ENCODE measurements at regions not wholly inside any gene's neighbourhood (a gene's known extent, or its start where the extent isn't known, plus 50 kb on each side); places are given as distances from the start of the nearest gene placed in this dataset.

DNA sequence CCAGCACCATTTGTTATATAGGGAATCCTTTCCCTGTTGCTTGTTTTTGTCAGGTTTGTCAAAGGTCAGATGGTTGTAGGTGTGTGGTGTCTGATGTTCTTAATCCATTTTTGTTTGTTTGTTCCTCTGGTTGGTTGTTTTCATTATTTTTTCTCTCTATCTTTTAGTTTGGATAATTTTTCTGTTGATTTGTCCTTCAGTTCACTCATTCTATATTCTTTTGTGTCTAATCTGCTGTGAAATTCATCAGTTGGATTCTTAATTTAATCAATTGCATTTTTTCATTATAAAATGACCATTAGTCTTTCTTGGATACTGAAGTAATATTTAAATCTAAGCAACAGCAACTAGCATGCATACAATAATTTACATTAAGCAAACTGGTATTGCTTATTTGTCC is 206.7 kb upstream of the TRIB2 start:
- no peak for DNase-seq (ENCODE audit: insufficient read length, low spot score, missing footprints)
- peaks cover 12% of the 10 kb centered on the region for H3K4me1 ChIP-seq (ENCODE audit: insufficient read depth, low read length)
- H2AFZ ChIP-seq (ENCODE audit: low read length) = no peak overlapping the region
- no peak overlapping the region for H3K27ac ChIP-seq (ENCODE audit: low read depth, low read length)
- no peaks in the 10 kb centered on the region for H3K9me3 ChIP-seq (ENCODE audit: low read depth, low read length)
- H3K36me3 ChIP-seq (ENCODE audit: insufficient read depth, low read length) = no peaks in the 10 kb centered on the region
- no peak overlapping the region for H3K4me2 ChIP-seq (ENCODE audit: insufficient read depth, low read length)
- no peaks in the 10 kb centered on the region for H3K79me2 ChIP-seq (ENCODE audit: insufficient read depth, low read length)
- H3K4me3 ChIP-seq (ENCODE audit: insufficient read depth, low read length) = no peak overlapping the region
- TF ChIP-seq, protein P1, sequence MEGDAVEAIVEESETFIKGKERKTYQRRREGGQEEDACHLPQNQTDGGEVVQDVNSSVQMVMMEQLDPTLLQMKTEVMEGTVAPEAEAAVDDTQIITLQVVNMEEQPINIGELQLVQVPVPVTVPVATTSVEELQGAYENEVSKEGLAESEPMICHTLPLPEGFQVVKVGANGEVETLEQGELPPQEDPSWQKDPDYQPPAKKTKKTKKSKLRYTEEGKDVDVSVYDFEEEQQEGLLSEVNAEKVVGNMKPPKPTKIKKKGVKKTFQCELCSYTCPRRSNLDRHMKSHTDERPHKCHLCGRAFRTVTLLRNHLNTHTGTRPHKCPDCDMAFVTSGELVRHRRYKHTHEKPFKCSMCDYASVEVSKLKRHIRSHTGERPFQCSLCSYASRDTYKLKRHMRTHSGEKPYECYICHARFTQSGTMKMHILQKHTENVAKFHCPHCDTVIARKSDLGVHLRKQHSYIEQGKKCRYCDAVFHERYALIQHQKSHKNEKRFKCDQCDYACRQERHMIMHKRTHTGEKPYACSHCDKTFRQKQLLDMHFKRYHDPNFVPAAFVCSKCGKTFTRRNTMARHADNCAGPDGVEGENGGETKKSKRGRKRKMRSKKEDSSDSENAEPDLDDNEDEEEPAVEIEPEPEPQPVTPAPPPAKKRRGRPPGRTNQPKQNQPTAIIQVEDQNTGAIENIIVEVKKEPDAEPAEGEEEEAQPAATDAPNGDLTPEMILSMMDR (IDR thresholded peaks at IDR 0.05; ENCODE audit: extremely low read depth, low read depth, low read length) = no peak
- H3K27me3 ChIP-seq (ENCODE audit: insufficient read depth, low read length) = no peaks in the 10 kb centered on the region
- H4K20me1 ChIP-seq (ENCODE audit: insufficient read depth, low read length) = no peaks in the 10 kb centered on the region

DNA sequence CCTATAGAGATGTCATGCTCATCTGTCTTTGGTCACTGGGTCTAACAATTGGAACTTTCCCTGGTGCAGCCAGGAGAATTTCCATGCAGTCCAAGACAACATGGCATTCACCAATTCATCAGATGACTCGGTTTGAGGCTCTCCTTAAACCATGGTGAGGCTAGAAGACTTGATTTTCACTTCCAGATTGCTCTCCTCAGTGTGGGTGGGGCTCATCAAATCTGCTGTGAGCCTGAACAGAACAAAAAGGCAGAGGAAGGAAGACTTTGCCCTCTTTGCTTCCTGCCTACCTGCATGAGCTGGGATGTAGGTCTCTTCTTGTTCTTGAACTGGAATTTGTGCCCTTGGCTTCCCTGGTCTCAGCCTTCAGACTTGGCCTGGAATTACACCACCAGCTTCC is 203.4 kb upstream of the TRIB2 start:
- TF ChIP-seq, protein P1 (IDR thresholded peaks at IDR 0.05; ENCODE audit: extremely low read depth, low read depth, low read length) = no peak
- H3K79me2 ChIP-seq (ENCODE audit: insufficient read depth, low read length) = no peaks in the 10 kb centered on the region
- H3K4me3 ChIP-seq (ENCODE audit: insufficient read depth, low read length) = no peak overlapping the region
- no peak overlapping the region for H3K27ac ChIP-seq (ENCODE audit: low read depth, low read length)
- H3K4me2 ChIP-seq (ENCODE audit: insufficient read depth, low read length) = no peak overlapping the region
- no peaks in the 10 kb centered on the region for H3K27me3 ChIP-seq (ENCODE audit: insufficient read depth, low read length)
- peak overlapping the region; percentile 51 for H2AFZ ChIP-seq (ENCODE audit: low read length)
- no peaks in the 10 kb centered on the region for H3K4me1 ChIP-seq (ENCODE audit: insufficient read depth, low read length)
- no peak for DNase-seq (ENCODE audit: insufficient read length, low spot score, missing footprints)
- no peaks in the 10 kb centered on the region for H4K20me1 ChIP-seq (ENCODE audit: insufficient read depth, low read length)
- H3K36me3 ChIP-seq (ENCODE audit: insufficient read depth, low read length) = no peaks in the 10 kb centered on the region
- H3K9me3 ChIP-seq (ENCODE audit: low read depth, low read length) = no peaks in the 10 kb centered on the region

DNA sequence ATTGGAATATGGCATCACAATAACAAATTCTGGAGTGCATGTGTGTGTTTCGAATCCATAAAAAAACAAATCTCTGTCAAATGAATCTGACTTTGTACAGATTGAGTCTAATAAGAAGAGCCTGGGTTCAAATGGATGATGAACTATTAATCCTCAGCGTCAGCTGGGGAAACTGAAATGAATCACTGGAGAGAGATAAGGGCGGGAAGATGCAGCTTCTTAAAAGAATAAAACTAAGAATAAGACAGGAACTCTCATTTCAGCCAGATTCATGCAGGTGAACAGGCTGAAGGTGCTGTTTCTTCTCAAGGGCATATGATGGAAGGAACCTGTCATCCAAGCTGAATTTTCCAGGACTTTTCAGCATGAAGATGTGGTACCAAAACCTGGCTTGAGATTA is 202.6 kb upstream of the TRIB2 start:
- H3K27me3 ChIP-seq (ENCODE audit: insufficient read depth, low read length) = no peaks in the 10 kb centered on the region
- H2AFZ ChIP-seq (ENCODE audit: low read length) = no peak overlapping the region
- H3K9me3 ChIP-seq (ENCODE audit: low read depth, low read length) = no peaks in the 10 kb centered on the region
- no peak overlapping the region for H3K4me2 ChIP-seq (ENCODE audit: insufficient read depth, low read length)
- no peaks in the 10 kb centered on the region for H4K20me1 ChIP-seq (ENCODE audit: insufficient read depth, low read length)
- TF ChIP-seq, protein P1 (IDR thresholded peaks at IDR 0.05; ENCODE audit: extremely low read depth, low read depth, low read length) = no peak
- no peaks in the 10 kb centered on the region for H3K4me1 ChIP-seq (ENCODE audit: insufficient read depth, low read length)
- no peak for DNase-seq (ENCODE audit: insufficient read length, low spot score, missing footprints)
- no peak overlapping the region for H3K27ac ChIP-seq (ENCODE audit: low read depth, low read length)
- no peaks in the 10 kb centered on the region for H3K36me3 ChIP-seq (ENCODE audit: insufficient read depth, low read length)
- H3K79me2 ChIP-seq (ENCODE audit: insufficient read depth, low read length) = no peaks in the 10 kb centered on the region
- no peak overlapping the region for H3K4me3 ChIP-seq (ENCODE audit: insufficient read depth, low read length)

DNA sequence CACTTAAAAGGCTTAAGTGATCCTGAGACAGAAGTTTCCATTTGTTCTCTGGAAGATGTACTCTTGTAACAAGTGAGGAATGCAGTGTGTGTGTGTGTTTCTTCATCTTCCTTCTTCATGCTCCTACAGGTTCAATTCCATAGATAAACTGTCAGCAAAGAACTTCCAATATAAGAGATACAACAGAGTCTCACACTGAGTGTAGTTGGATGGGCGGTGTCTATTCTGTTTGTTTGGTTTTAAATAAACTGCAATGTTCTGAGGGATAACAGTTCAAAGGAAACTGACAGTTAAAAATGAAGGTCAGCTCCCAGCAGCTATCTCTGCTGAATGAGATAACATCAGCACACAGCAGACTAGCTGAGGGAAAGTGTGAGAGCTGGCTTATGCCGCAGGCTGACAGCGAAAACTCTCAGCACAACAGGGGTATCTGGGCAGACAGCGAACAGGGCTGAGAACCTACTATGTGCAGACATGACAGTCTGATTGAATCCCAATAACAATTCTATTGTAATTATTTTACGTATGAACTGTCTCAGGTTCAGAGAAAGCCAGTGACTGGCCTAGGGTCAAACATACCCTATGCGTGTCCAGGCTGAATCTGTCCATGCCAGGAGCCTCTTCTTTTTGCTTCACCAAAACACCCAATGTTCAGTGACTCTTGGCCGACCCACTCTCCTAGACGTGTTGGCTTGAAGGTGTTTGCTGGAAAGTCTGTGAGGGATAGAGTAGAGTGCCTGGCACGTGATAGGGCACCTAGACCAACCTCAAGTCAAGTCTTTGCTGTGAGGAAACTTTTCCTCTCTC is 201.9 kb upstream of the TRIB2 start:
- TF ChIP-seq, protein P1 (IDR thresholded peaks at IDR 0.05; ENCODE audit: extremely low read depth, low read depth, low read length) = no peak
- no peaks in the 10 kb centered on the region for H4K20me1 ChIP-seq (ENCODE audit: insufficient read depth, low read length)
- H3K9me3 ChIP-seq (ENCODE audit: low read depth, low read length) = no peaks in the 10 kb centered on the region
- no peak overlapping the region for H3K4me3 ChIP-seq (ENCODE audit: insufficient read depth, low read length)
- no peaks in the 10 kb centered on the region for H3K27me3 ChIP-seq (ENCODE audit: insufficient read depth, low read length)
- H3K4me1 ChIP-seq (ENCODE audit: insufficient read depth, low read length) = no peaks in the 10 kb centered on the region
- H3K36me3 ChIP-seq (ENCODE audit: insufficient read depth, low read length) = no peaks in the 10 kb centered on the region
- H3K4me2 ChIP-seq (ENCODE audit: insufficient read depth, low read length) = no peak overlapping the region
- H3K79me2 ChIP-seq (ENCODE audit: insufficient read depth, low read length) = no peaks in the 10 kb centered on the region
- DNase-seq (ENCODE audit: insufficient read length, low spot score, missing footprints) = no peak
- H2AFZ ChIP-seq (ENCODE audit: low read length) = no peak overlapping the region
- H3K27ac ChIP-seq (ENCODE audit: low read depth, low read length) = no peak overlapping the region
